Activated T-cell treated with anti-CD3 and anti-CD28 coated beads, Interleukin-2, amount 50 U/mL, for 24 hours (primary cell): ENCODE measurements at regions not wholly inside any gene's neighbourhood (a gene's known extent, or its start where the extent isn't known, plus 50 kb on each side); places are given as distances from the start of the nearest gene placed in this dataset.
"Not testable (repeated sequence)": the region's sequence is repeated elsewhere in the genome, so short reads cannot be mapped to it uniquely, and the experiment has no call there.

Experiments used
- DNase-seq: peaks from one replicate; pipeline ENCODE4 v3.0.0-alpha.2; 2020
- H3K27ac Mint-ChIP-seq: 2 replicates; pipeline ENCODE4 v1.8.0; 2020; ENCODE audit warnings: mild to moderate bottlenecking, mixed read lengths
- H3K27me3 Mint-ChIP-seq: 2 replicates; pipeline ENCODE4 v1.8.0; 2020; ENCODE audit warnings: mixed read lengths
- H3K36me3 Mint-ChIP-seq: 2 replicates; pipeline ENCODE4 v1.8.0; 2020; ENCODE audit warnings: low read depth, mixed read lengths
- H3K4me1 Mint-ChIP-seq: 2 replicates; pipeline ENCODE4 v1.8.0; 2020; ENCODE audit warnings: low read depth, mixed read lengths
- H3K4me3 Mint-ChIP-seq: 2 replicates; pipeline ENCODE4 v1.8.0; 2020; ENCODE audit warnings: mild to moderate bottlenecking, moderate library complexity, mixed read lengths
- H3K9me3 Mint-ChIP-seq: 2 replicates; pipeline ENCODE4 v1.8.0; 2020; ENCODE audit warnings: mixed read lengths

DNA sequence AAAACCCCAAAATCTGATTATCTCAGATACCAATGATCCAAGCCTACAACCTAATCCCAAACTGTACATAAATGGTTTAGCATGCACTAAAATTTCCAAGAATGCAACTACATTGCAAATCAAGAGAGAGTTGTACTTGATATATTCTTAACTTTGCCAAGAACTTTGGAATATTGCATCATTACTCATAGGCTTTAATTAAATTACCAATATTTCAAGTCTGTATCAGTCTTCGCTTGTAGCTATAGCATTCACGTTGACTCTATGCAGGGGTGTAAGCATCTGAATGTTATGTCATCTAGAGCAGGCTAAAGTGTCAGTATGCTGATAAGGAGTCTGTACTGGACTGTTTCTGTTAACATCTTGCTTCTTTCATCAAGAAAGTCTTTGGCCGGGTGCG, 56.3 kb downstream of the FOXI3 start:
- H3K27me3 Mint-ChIP-seq: peaks cover 20% of the 10 kb centered on the region

GRCh38 chr2:88377641-88377991, 74.9 kb downstream of the FOXI3 start:
- no peaks in the 10 kb centered on the region for H3K9me3 Mint-ChIP-seq
- H3K27ac Mint-ChIP-seq: no peak overlapping the region
- peaks cover 11% of the 10 kb centered on the region for H3K27me3 Mint-ChIP-seq
- no peak for DNase-seq
- H3K4me3 Mint-ChIP-seq: no peak overlapping the region
- no peaks in the 10 kb centered on the region for H3K36me3 Mint-ChIP-seq
- H3K4me1 Mint-ChIP-seq: no peaks in the 10 kb centered on the region

More for the DNA sequence above, 56.3 kb downstream of the FOXI3 start:
- H3K4me3 Mint-ChIP-seq: no peak overlapping the region
- no peaks in the 10 kb centered on the region for H3K9me3 Mint-ChIP-seq
- H3K27ac Mint-ChIP-seq: no peak overlapping the region
- no peak for DNase-seq
- H3K36me3 Mint-ChIP-seq: no peaks in the 10 kb centered on the region
- H3K4me1 Mint-ChIP-seq: no peaks in the 10 kb centered on the region

DNA sequence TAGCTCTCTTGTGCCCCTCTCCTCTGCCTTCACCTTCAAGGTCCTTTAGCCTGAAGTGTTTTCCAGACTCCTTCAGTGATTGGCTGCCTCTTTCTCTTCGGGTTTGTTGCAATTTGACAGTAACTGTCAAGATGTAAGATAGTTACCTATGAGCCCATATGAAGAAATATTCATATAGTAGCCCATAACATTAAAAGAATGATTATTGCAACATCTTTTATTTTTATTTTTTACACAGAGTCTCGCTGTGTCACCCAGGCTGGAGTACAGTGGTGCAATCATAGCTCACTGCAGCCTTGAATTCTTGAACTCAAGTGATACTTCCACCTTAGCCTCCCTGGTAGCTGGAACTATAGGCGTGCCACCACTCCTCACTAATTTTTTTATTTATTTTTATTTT, 80.5 kb downstream of the FOXI3 start:
- Mint-ChIP-seq H3K4me1 (no peaks in the 10 kb centered on the region), H3K27ac (no peak overlapping the region)

DNA sequence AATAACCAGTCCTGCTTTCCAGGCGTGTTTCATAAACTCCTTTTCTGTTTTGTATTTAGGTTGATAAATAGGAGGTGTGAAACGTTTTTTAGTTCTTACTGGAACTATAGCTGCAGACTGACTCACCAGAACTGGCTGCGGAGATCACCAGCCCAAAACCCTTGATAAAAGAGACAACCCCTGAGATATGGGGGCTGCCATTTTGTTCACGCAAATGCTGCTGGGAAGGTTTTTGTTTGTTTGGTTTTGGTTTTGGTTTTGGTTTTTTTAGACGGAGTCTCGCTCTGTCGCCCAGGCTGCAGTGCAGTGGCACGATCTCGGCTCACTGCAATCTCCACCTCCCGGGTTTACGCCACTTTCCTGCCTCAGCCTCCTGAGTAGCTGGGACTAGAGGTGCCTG, 87.1 kb downstream of the FOXI3 start:
- not testable (repeated sequence) for H3K27ac Mint-ChIP-seq, H3K27me3 Mint-ChIP-seq, DNase-seq

More for the DNA sequence above, 80.5 kb downstream of the FOXI3 start:
- DNase-seq: no peak
- Mint-ChIP-seq H3K4me3 (no peak overlapping the region), H3K36me3 (no peaks in the 10 kb centered on the region), H3K9me3 (no peaks in the 10 kb centered on the region), H3K27me3 (peaks cover 14% of the 10 kb centered on the region)

DNA sequence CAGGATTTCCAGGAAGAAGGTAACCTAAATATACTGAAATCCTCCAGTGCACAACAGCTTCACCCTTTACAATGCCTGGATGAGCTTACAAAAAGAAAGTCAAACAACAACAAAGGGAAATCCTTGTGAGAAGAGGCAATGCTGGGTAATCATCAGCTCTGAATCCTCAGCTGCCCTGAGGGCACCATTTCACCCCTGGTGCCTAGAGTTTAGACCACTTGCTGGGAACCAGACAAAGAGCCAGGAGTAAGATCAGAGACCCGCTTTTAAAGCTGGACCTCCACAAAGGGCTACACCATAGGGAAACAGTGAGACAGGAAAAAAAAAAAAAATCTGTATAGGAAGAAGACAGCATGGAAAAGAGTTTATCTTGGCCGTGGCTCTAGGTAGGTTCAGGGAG, 97.0 kb downstream of the FOXI3 start:
- DNase-seq: no peak
- Mint-ChIP-seq H3K27me3 (peaks cover 25% of the 10 kb centered on the region), H3K9me3 (no peaks in the 10 kb centered on the region), H3K4me3 (no peak overlapping the region), H3K27ac (no peak overlapping the region), H3K36me3 (no peaks in the 10 kb centered on the region), H3K4me1 (peaks cover 5% of the 10 kb centered on the region)

More for the DNA sequence above, 87.1 kb downstream of the FOXI3 start:
- not testable (repeated sequence) for H3K4me1 Mint-ChIP-seq, H3K4me3 Mint-ChIP-seq, H3K36me3 Mint-ChIP-seq, H3K9me3 Mint-ChIP-seq

DNA sequence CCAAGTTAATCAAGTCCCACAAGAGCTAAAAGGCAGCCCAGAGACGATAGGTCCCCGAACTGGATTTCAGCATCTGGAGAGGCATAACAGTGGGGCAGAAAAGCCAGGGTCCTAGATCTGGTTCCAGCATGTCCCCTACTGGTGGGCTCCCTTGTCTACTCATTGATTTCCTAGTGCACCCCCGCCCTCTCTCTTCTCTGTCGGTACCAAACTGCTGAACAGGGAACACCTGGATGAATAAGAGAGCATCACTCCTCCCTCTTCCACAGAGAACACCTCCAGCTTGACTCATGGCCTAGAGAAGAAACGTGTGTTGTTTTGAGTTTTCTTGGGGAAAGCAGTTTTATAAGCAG, 101.3 kb downstream of the FOXI3 start:
- no peak overlapping the region for H3K27ac Mint-ChIP-seq
- H3K4me1 Mint-ChIP-seq: peaks cover 8% of the 10 kb centered on the region
- H3K27me3 Mint-ChIP-seq: peaks cover 48% of the 10 kb centered on the region
- no peak for DNase-seq
- no peaks in the 10 kb centered on the region for H3K36me3 Mint-ChIP-seq
- H3K4me3 Mint-ChIP-seq: no peak overlapping the region
- H3K9me3 Mint-ChIP-seq: no peaks in the 10 kb centered on the region

- H3K4me3 Mint-ChIP-seq: peak overlapping the region; percentile 41
- no peak overlapping the region for H3K27ac Mint-ChIP-seq
- H3K9me3 Mint-ChIP-seq: no peaks in the 10 kb centered on the region
- peak; percentile 71 for DNase-seq
- no peaks in the 10 kb centered on the region for H3K36me3 Mint-ChIP-seq
- peaks cover 8% of the 10 kb centered on the region for H3K4me1 Mint-ChIP-seq
- peaks cover 45% of the 10 kb centered on the region for H3K27me3 Mint-ChIP-seq
These were observed 101.9 kb downstream of the FOXI3 start for GRCh38 chr2:88350331-88351248.

DNA sequence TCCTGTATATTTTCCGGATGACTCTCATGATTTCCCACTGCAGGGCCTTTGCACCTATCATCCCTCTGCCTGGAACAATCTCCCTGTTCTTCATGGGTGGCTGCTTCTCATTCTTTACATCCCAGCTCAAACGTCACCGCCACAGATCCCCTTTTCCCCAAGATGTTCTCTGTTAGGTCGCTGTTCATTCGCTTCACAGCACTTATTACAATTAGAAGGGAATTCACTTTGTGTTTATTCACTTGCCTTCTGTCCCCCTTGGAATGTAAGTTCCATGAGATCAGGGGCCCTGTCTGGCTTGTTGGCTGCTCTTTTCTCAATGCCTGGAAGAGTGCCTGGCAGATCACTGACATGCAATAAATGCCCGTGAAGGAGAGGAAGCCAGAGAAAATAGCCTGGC, 106.7 kb downstream of the FOXI3 start:
- Mint-ChIP-seq H3K9me3 (peaks cover 2% of the 10 kb centered on the region), H3K36me3 (no peaks in the 10 kb centered on the region), H3K27me3 (peaks cover 27% of the 10 kb centered on the region), H3K4me1 (peaks cover 8% of the 10 kb centered on the region), H3K27ac (no peak overlapping the region), H3K4me3 (no peak overlapping the region)
- no peak for DNase-seq

GRCh38 chr2:88342749-88343148, 109.7 kb downstream of the FOXI3 start:
- Mint-ChIP-seq H3K27ac (no peak overlapping the region), H3K36me3 (no peaks in the 10 kb centered on the region), H3K9me3 (peaks cover 6% of the 10 kb centered on the region), H3K4me1 (peaks cover 3% of the 10 kb centered on the region), H3K27me3 (peaks cover 9% of the 10 kb centered on the region), H3K4me3 (no peak overlapping the region)
- DNase-seq: no peak

DNA sequence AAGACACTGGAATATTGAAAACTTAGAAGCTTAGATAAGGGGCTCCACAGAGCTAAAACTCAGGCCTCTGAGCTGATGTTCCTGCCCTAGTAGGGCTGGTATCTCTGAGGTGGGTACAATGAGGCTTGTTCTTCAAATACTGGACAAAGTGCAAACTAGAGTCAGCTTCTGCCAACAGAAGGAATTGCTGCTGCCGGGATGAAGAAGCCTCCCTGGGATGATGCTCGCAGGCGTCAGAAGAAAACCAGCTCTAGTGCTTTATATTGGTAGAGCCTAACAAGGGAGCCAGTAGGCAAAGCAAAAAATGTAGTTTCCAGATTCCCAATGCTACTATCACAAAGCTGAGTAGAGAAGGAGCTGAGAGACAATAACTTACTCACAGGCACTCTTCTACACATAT, 118.1 kb downstream of the FOXI3 start:
- no peaks in the 10 kb centered on the region for H3K36me3 Mint-ChIP-seq
- no peaks in the 10 kb centered on the region for H3K9me3 Mint-ChIP-seq
- H3K4me3 Mint-ChIP-seq: no peak overlapping the region
- no peaks in the 10 kb centered on the region for H3K4me1 Mint-ChIP-seq
- H3K27me3 Mint-ChIP-seq: peaks cover 17% of the 10 kb centered on the region
- H3K27ac Mint-ChIP-seq: no peak overlapping the region
- DNase-seq: no peak

DNA sequence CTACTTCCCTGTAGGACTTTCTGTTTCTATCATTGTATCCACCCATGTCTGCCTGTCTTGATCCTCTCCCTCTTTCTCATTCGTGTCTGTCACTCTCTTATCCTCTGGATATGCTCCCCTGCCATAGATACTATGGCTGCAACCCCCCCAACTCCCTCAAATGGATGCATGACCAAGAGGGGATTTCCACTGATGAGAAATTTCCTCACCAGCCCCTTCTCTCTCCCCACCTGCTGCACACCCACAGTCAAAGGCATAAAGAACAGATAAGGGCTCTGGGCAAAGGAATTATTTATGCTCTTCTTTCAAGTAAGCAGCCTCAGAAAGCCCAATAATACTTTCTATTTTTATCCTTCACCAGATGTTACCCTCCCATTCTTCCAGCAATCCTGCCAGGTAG, 121.3 kb downstream of the FOXI3 start:
- H3K27me3 Mint-ChIP-seq: peaks cover 18% of the 10 kb centered on the region
- no peaks in the 10 kb centered on the region for H3K4me1 Mint-ChIP-seq
- no peak overlapping the region for H3K4me3 Mint-ChIP-seq
- DNase-seq: no peak
- no peaks in the 10 kb centered on the region for H3K9me3 Mint-ChIP-seq
- no peaks in the 10 kb centered on the region for H3K36me3 Mint-ChIP-seq
- no peak overlapping the region for H3K27ac Mint-ChIP-seq

GRCh38 chr2:88329815-88330603, 122.5 kb downstream of the FOXI3 start:
- Mint-ChIP-seq H3K9me3 (no peaks in the 10 kb centered on the region), H3K4me1 (no peaks in the 10 kb centered on the region), H3K4me3 (no peak overlapping the region), H3K27ac (no peak overlapping the region), H3K27me3 (peaks cover 18% of the 10 kb centered on the region), H3K36me3 (no peaks in the 10 kb centered on the region)
- no peak for DNase-seq

- no peak overlapping the region for H3K27ac Mint-ChIP-seq
- H3K4me3 Mint-ChIP-seq: no peak overlapping the region
- no peaks in the 10 kb centered on the region for H3K36me3 Mint-ChIP-seq
- H3K27me3 Mint-ChIP-seq: peaks cover 24% of the 10 kb centered on the region
- no peak for DNase-seq
- H3K9me3 Mint-ChIP-seq: no peaks in the 10 kb centered on the region
- H3K4me1 Mint-ChIP-seq: no peaks in the 10 kb centered on the region
These were observed 130.8 kb downstream of the FOXI3 start for GRCh38 chr2:88321449-88322248.

GRCh38 chr2:88320076-88320773, 132.3 kb downstream of the FOXI3 start:
- no peaks in the 10 kb centered on the region for H3K36me3 Mint-ChIP-seq
- H3K4me3 Mint-ChIP-seq: no peak overlapping the region
- no peaks in the 10 kb centered on the region for H3K9me3 Mint-ChIP-seq
- no peaks in the 10 kb centered on the region for H3K4me1 Mint-ChIP-seq
- no peak for DNase-seq
- no peak overlapping the region for H3K27ac Mint-ChIP-seq
- H3K27me3 Mint-ChIP-seq: peaks cover 24% of the 10 kb centered on the region
